ENCODE measurements at regions not wholly inside any gene's neighbourhood (a gene's known extent, or its start where the extent isn't known, plus 50 kb on each side); places are given as distances from the start of the nearest gene placed in this dataset.

DNA sequence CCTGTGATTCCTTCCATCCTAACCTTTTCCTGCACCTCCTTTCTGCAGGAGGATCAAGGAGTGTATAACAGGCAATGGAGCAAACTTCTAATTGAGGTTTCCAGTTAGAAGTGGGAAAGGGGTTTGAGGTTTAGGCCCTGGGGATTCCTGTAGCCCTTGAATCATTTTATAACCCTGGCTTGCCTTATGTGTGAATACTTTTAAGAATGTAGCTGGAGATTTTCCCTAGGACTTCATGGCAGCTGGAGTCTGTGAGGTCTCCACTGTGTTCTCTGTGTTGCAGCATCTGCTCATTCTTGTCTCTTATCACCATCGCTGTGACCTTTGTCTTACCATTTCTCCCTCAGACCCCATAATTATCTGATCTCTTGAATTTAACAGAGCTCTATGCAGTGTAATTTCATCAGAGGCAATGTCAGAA lies 370.2 kb upstream of the SLC14A2 start:
- TF ChIP-seq, protein P1, sequence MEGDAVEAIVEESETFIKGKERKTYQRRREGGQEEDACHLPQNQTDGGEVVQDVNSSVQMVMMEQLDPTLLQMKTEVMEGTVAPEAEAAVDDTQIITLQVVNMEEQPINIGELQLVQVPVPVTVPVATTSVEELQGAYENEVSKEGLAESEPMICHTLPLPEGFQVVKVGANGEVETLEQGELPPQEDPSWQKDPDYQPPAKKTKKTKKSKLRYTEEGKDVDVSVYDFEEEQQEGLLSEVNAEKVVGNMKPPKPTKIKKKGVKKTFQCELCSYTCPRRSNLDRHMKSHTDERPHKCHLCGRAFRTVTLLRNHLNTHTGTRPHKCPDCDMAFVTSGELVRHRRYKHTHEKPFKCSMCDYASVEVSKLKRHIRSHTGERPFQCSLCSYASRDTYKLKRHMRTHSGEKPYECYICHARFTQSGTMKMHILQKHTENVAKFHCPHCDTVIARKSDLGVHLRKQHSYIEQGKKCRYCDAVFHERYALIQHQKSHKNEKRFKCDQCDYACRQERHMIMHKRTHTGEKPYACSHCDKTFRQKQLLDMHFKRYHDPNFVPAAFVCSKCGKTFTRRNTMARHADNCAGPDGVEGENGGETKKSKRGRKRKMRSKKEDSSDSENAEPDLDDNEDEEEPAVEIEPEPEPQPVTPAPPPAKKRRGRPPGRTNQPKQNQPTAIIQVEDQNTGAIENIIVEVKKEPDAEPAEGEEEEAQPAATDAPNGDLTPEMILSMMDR (conservative IDR thresholded peaks at IDR 0.05; ENCODE audit: low read depth, low read length) = no peak
- no peak for TF ChIP-seq EZH2 (IDR thresholded peaks at IDR 0.05; ENCODE audit: borderline replicate concordance, low read depth, low read length, poor library complexity, severe bottlenecking)

Measured in A673 (cell line).